HG03442 (cell line): ENCODE measurements at regions not wholly inside any gene's neighbourhood (a gene's known extent, or its start where the extent isn't known, plus 50 kb on each side); places are given as distances from the start of the nearest gene placed in this dataset.

ENCODE experiments used
- ATAC-seq: cut with Tn5 transposase; IDR thresholded peaks from one replicate; pipeline ENCODE4 v1.9.1; 2021; ENCODE audit warnings: mild to moderate bottlenecking, moderate library complexity; ENCODE audit not compliant: unreplicated experiment

DNA sequence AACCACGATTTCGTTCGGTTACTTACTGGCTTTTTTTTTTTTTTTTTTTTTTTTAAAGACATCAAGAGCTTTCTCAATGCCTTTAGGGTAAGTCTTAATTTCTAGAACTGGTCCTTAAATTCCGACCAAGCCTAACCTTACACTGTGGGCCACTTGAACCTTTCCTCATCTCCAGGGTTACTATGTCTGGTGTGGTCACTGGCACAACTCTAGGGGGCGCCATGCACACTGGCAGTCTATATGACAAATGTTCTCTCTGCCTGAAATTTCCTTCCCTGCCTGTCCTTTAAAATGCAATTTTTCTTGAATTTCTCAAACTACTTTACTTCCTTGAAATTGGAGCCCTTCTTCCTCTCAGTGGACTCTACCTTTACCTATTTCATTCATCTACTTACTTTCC, 227.4 kb downstream of the KLF5 start:
- no peak for ATAC-seq

DNA sequence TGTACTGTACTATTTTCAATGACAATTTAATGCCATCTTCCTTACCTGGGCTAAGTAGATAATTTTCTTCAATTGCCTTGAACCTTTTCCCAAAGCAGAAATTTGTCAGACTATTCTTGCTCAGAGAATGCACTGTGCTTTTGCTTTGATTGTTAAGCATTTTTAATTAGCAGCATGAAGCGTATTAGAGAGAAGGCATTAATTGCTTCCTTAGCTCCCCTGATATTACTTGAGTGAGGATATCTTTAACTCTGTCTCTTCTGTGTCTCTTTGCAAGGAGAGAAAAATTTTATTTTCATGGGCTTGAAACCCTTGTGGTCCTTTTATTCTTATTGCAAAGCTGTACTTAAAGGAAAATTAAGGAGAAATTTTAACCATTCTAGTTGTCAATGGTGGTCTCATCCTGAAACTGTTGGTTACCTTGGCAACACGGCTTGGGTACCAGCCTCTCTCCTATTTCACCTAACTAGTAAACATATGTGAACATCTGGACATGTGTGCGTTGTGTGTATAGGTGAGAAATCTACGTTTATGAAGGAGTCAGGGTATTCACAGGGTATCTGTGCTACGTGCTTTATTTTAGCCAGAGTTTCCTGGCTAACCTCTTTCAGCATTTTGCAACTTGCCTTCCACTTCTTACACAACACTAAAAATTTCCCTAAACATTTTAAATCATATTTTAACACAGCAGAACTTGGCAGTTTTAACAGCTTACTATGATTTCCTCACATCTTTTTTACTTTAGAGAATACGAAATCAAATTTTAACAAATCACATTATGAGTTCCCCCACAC, 225.5 kb downstream of the KLF5 start:
- no peak for ATAC-seq

GRCh38 chr13:73283636-73284035, 224.8 kb downstream of the KLF5 start:
- no peak for ATAC-seq

GRCh38 chr13:73281746-73282145, 222.9 kb downstream of the KLF5 start:
- ATAC-seq = no peak

GRCh38 chr13:73278186-73278585, 219.4 kb downstream of the KLF5 start:
- peak; percentile 55 for ATAC-seq

DNA sequence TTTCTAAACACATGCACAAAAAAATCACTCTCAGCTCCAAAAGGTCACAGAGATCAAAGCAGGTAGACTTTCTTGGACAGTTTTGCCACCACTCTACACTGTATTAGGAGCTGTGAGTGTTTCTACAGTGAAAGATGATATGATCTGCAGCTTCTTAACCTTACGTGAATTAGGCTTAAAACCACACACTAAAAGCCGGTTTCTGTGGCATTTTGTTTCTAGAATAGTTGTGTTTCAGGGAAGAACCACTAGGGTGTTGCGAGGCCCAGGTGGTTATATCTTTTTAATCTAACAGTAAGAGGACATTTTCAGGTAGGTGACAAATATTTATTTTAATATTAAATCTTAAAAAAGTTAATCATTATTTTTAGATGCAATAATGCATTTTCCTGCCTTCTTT, 216.4 kb downstream of the KLF5 start:
- no peak for ATAC-seq

DNA sequence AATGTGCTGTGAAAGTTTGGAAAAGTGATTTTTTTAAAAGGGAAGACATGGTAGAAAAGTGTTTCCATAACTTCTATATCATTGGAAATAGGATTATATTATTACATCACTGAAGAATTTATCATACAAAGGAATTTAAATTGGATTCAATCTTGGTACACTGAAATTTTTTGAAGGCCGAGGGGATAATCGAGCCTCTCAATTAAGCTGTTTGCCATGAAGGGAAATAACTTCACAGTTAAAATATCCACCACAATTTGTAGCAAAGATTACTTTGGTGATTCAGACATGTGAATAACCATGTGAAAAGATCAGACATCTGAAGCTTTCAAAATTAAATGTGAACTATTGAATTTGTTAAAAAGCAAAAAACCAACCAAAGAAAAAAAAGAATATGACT, 215.3 kb downstream of the KLF5 start:
- ATAC-seq = no peak

GRCh38 chr13:73273745-73274144, 214.9 kb downstream of the KLF5 start:
- ATAC-seq = no peak

DNA sequence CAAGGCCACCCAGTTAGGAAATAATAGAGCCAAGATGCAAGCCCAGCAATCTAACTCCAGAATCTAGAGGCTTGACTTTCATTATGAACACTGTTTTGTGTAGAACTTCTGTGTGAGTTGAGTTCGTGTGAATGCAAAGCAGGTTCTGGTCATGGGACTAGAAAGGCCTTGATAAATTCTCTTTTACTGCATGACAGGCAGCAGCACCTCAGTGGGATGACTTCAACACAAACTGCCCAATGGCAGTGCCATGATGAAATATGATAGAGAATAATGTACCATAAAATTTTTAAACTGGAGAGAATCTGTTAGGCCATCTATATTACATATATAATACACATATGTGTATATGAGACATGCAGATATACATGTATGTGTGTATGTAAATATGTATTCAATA, 214.5 kb downstream of the KLF5 start:
- ATAC-seq = no peak

DNA sequence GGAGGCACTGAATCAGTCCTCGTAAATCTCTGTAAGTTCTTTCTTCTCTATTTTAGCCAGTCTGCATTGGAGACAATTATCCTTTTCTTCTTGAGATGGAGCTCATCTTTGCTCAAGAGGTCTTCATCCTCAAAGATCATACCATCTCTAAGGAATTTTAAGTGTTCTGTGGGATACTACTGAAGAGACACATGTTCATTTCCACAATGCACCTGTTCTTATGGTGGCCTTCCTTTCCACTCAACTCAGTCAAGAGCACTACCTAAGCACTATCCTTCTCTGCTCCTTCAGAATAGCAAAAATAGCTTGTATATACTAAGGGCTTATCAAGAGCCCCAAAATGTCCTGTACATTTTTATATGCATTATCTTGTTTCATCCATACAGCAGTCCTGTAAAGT, 214.0 kb downstream of the KLF5 start:
- no peak for ATAC-seq

- ATAC-seq = no peak
Observed at GRCh38 chr13:73268306-73268705, 209.5 kb downstream of the KLF5 start.

DNA sequence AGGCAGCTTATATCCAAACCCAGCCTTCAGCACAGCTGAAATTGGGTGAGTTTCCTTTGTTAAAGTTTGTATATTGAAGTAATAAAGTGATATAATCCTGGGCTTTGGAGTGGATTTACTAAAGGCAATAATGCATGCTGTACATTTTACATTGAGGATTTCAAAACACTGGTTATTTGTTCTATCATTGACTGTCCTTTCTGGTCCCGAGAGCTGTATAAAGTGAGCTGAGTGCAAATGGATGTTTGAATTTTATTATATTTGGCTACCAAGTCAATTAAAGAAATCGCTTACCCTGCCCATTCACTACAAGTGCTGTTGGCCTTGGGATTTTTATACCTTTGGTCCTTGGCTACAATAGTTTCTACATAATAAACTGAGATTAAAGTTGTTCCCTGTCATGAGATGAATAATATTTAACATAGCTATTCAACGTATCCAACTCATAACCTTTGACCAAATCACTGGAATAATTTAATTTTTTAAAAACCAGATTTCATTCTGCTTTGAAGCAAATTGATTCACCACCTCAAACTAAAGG, 207.9 kb downstream of the KLF5 start:
- ATAC-seq = no peak

GRCh38 chr13:73262862-73263627, 204.2 kb downstream of the KLF5 start:
- ATAC-seq = no peak

DNA sequence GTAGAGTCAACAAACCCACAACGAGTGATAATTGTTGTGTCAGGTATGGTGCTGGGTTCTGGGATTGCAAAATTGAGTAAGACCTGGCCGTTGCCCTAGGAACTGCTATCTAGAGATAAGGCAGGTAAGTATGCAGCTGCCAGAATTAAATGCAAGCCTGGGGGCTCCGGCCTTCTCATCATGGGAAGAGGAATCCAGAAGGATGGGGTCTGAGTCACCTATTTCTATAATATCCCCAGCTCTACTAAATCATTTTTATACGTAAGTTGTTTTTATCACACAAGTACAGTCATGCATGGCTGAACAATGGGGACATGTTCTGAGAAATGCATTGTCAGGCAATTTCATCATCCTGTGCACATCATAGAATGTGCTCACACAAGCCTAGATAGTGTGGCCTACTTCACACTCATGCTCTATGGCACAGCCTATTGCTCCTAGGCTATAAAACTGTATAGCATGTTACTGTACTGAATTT, 203.0 kb downstream of the KLF5 start:
- no peak for ATAC-seq

GRCh38 chr13:73259061-73260017, 200.5 kb downstream of the KLF5 start:
- no peak for ATAC-seq

DNA sequence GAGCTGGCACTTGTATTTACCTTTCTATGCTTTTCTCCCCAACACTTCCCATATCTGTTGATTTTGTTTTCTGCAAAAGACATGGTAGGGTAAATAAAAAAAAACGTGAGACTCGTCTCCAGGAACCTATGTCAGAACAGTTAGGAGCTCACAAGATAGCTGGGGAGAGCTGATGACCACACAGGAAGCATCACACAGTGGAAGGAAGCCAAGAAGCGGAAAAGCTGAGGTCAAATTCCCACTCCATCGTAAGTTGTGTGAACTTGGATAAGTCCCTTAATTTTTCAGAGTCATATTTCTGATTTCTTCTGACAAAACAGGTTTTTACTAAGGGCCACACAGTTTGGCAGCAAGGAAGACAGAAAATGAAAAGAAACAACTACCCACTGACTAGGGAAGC, 199.6 kb downstream of the KLF5 start:
- no peak for ATAC-seq

GRCh38 chr13:73254827-73255226, 196.0 kb downstream of the KLF5 start:
- ATAC-seq = no peak

- no peak for ATAC-seq
Observed at GRCh38 chr13:73251626-73252265, 192.9 kb downstream of the KLF5 start.

- ATAC-seq = no peak
Observed at GRCh38 chr13:73250061-73250460, 191.3 kb downstream of the KLF5 start.
